NCI-H1105 treated with DMSO at 0.1 percent for 48 hours (cell line): ENCODE measurements at regions not wholly inside any gene's neighbourhood (a gene's known extent, or its start where the extent isn't known, plus 50 kb on each side); places are given as distances from the start of the nearest gene placed in this dataset.

ENCODE experiments used
- DNase-seq: peaks from one replicate; lab custom pipeline; 2025; lab: John Stamatoyannopoulos, UW

DNA sequence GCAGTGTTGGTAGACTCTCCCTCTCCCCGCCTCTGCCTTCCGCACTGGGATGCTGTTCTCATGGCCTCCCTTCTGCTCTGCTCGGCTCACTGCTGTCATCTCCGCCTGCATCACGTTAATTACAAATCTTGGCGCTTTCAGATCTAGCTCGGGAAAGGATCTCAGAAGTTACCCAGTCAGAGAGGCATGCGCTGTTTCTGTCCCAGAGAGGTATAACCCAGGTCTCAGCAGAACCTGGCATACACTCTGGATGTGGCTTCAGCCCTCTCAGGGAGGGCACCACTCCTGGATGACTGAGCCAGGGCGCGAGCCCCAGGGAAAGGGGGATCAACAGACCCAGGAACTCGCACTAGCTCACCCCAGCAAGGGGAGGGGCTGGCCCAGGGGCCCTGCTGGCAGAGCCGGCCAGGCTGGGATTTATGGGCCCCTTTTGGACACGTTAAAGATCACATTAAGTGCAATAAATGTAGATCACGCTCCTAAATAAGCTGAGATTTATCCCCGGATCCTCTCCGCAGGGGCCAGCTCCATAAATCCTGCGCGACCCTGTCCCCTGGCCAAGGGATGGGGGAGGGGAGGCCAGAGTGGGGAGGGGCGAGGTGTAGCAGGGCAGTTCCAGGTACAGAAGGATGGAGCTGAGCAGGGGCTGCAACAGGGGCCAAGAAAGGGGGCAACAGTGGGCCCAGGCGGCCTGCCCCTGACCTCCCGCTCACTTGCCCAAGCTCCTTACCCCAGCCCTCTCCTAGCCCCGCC lies 101.3 kb upstream of the ZBTB40 start:
- no peak for DNase-seq

DNA sequence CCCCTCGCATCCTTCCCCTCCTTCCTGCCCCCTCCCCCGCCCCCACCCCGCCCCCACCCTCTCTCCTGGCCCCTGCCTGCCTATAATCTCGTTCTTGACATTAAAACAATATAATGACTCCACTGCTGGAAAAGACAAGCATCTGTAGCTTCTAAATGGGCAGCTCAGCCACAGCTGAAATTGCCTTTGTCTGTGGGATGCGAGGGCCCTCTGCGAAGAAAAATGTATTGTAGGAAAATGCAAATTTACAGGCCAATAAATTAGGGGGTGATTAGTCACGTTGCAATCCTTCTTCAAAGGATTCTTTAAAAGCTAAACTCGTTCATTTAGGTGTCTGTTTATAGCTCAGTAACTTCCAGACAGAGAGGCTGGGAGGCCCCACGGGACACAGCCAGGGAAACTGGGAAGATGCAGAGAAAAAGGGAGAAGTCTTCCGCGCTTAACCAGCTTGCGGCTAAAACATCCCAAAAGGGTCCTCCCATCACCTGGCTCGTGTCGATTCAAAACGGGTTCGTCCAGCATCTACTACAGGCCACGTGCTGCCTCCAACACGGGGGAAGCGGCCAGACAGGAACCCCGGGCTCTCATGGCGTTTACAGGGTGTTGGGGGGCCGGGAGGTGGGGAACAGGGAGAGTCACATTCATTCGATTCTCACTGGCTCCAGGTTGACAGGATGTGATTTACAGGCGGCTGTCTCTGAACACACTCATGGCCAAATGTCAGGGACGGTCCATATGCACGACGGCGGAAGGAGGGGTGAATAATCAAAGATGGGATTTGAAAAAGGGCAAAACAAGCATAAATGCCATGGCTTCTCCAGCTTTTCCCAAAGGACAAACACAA lies 100.5 kb upstream of the ZBTB40 start:
- DNase-seq, result no peak

DNA sequence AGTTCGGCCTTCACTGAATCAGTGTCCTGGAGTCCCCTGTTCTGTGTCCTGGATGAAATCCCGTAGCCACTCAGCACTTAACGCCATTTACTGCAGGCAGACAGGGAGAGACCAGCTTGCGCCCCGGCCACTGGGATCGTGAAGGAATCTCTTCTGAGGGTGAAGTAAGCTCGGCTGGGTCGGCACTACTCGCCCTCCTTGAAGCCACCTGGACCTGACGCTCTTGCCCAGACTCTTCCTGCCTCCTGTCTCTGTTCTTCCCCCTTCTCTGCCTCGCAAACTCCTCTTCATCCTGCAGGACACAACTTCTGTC lies 99.9 kb upstream of the ZBTB40 start:
- DNase-seq, result no peak

DNA sequence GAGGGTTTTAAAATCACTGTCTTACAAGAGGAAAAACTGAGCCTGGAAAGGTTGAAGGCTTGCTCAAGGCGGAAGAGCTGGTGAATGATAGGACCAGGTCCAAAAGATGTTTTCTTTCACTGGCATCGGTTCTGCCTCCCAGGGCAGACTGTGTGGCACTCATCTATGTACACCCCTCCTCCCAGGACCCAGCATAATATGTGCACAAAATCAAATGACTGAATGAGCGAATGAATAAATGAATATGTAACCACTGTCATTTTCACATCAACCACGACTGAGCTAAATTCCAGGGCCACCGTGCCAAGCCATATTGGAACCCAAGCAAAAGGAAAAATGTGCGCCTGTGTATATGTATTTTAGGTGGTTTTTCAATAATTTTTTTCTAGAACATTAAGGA lies 99.3 kb upstream of the ZBTB40 start:
- no peak for DNase-seq

DNA sequence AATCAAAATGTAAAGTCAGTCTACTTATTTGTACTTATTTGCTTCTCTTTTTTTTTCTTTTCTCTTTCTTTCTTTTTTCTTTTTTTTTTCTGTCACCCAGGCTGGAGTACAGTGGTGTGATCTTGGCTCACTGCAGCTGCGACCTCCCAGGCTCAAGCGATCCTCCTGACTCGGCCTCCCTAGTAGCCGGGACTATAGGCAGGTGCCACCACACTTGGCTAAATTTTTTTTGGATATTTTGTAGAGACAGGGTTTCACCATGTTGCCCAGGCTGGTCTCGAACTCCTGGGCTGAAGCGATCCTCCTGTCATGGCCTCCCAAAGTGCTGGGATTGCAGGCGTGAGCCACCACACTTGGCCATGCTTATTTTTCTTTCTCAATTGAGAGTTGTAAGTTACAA lies 98.8 kb upstream of the ZBTB40 start:
- DNase-seq, result no peak

DNA sequence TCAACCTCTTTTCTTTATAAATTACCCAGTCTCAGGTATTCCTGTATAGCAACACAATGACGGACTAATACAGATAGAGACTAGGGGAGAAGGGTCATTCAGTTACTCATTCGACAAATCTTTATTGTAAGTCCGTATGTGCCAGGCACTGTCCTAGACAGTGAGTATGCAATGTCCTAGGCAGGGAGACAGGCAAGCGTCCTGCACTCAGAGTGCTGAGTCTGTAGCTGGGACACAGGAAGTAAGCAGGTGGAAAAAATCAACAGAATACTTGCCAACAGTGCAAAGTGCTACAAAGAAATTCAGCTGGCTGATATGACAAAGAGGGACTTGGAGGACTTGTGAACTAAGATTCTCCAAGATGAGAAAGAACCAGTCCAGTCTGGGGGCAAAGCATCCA lies 92.2 kb upstream of the ZBTB40 start:
- no peak for DNase-seq

DNA sequence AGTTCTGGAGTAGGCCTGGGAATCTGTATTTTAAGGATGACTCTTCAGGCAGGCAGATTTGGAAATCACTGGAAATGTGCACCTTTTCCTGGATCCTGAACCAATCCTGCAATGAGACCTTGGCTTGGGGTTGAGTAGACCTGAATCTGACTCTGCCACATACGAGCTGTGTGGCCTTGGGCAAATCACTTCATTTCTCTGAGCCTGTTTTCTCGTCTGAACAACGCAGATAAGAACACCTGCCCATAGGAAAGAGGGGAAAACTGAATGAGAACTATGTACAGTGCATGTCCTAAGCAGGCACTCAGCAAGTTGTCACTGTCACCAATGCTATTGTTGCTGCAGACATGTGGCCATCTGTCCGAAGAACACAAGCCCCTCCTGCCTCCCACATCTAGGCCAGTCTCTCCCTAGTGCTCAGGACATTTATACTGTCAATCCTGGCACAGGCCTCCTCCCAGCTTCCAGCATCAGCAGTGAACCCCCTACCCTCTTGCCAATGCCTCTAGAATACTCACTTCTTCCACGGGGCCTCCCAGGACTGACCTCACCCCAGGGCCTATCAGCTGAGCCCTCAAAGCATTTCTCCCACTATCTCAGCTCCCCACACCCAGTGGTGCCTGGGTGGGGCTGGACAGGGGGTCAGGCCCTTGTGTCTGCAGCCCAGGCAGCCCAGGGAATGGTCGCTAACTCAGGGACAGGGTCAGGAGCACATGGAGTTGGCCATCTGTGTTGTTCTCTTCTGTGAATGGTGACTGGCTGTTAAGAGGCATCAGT lies 88.8 kb upstream of the ZBTB40 start:
- DNase-seq, result no peak

DNA sequence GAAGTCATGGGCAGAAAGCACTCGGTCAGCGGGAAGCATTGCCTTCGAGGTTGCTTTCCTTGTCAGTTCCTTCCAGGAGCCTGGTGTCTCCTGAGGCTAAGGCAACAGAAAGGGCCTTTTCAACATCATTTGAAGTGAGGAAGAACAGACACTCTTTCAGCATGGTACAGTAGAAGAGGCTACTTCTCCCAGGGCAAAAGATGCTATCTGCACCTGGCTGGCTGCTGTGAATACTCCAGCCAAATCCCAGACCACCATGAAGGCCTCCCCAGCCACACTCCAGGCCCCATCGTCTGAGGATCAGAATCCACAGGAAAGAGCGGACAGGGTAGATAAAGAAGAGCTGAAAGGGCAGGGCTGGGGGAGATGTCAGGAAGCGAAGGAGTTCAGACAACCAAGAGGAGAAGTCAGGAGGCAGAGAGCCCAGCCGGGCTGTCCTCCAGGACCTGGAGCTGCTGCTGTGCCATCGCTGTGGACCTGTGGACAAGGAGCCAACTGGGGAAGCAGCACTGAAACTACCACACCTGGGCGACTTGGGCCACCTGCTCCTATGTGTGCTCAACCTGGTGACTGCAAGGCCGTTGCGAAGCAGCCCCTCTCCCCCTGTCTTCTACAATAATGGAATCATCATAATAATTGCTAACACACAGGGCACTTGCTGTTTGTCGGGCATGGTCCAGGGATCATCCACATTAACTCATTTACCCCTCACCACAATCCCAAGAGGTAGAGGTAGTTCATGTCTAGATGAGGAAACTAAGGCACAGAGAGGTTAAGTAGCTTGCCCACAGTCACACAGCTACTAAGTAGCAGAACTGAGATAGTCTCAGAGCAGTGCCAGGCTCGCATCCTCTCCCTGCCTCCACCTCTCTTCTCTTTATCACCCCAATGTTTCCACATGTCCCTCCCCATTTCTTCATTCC lies 88.0 kb upstream of the ZBTB40 start:
- no peak for DNase-seq

DNA sequence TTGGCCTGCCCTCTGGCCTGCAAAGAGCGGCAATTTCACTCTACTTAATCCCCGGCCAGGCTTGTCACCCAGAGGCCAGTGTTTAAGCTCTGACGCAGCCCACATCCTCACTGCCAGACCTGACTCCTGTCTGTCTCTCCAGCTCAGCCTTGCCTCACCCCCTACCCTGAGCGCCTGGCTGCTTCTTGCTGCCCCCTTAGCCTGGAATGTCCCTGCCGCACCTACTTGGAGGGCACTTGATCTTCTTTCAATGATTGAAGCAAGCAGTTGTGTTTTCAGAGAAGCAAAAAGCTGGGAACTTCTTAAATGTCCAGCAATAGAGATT lies 87.4 kb upstream of the ZBTB40 start:
- no peak for DNase-seq

DNA sequence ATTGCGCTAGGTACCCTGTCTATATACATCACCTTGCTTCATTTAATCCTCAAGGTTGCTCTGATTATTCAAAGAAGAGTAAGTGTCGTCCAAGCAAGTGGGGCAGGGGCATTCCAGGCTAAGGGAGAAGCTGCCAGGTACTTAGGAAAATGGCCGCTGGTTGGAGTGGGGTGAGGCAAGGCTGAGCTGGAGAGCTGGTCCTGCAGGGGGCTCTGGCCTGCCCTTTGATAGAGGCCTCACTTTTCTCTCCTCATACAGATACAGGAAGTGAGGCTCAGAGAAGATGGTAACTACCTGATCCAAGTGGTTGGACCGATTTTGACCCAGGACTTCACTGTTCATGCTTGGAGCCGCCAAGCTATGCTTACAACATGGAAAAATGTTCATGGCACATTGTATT lies 86.9 kb upstream of the ZBTB40 start:
- DNase-seq, result no peak

DNA sequence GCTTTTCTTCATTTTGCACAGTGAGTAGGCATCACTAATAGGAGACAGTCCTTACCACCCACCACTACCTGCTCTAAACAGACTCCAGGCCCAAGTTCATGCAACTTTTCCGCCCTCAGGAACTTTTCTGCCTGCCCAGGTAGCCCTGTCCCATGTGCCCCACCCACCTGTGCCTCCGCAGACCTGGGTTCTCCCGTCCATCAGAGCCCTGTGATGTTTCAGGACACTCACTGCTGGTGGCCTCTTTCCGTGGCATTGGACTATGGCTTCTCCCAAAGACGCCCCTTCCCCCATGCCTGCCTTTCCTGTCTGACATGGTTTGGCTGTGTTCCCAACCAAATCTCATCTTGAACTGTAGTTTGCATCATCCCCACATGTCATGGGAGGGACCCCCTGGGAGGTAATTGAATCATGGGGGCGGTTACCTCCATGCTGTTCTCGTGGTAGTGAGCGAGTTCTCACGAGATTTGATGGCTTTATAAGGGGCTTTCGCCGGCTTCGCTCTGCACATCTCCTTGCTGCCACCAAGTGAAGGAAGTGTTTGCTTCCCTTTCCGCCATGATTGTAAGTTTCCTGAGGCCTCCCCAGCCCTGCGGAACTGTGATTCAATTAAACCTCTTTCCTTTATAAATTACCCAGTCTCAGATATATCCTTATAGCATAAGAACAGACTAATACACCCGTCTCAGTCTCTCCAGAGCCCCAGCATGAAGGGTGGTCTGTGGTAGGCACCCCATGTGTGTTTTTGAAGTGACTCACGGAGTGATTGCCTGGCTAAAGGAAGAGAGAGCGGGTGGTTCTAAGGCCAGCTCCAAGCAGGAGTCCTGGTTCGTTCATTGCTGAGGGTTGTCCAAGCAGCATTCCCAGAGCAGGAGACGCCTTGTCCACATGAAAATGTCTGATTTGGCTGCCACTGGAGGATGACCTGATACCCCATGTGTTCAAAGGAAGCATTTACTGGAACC lies 86.0 kb upstream of the ZBTB40 start:
- no peak for DNase-seq

DNA sequence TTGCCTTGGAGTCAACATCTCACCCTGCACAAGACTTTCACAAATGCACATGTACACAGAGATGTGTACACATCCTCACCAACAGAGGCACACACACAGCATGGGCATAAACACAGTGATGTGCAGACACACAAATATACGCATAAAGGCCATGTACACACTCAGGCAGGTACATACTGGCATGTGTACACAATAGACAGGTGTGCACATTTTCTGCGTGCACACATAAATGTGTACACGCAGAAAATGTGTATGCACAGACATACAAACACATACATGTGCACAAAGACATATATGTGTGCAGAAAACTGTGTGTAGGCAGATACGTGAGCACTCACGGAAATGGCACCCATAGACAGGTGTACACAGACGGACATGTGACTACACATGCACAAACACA lies 85.3 kb upstream of the ZBTB40 start:
- no peak for DNase-seq

DNA sequence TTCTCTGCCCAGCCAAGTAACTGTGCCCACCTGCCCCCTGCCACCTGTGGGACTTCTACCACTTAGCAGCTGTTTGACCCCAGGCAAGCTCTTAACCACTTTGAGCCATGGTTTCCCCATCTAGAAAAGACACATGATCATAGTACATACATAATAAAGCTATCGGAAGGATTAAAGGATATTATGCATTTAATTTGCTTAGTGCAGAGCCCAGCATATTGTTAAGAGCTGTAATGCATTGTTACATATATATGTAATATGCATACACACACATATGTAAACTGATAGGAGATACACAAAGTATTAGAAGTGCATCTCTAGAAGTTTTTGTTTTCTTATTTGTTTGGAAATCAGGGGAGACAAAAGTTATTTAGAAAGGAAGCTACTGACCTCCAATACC lies 83.5 kb upstream of the ZBTB40 start:
- DNase-seq, result no peak

DNA sequence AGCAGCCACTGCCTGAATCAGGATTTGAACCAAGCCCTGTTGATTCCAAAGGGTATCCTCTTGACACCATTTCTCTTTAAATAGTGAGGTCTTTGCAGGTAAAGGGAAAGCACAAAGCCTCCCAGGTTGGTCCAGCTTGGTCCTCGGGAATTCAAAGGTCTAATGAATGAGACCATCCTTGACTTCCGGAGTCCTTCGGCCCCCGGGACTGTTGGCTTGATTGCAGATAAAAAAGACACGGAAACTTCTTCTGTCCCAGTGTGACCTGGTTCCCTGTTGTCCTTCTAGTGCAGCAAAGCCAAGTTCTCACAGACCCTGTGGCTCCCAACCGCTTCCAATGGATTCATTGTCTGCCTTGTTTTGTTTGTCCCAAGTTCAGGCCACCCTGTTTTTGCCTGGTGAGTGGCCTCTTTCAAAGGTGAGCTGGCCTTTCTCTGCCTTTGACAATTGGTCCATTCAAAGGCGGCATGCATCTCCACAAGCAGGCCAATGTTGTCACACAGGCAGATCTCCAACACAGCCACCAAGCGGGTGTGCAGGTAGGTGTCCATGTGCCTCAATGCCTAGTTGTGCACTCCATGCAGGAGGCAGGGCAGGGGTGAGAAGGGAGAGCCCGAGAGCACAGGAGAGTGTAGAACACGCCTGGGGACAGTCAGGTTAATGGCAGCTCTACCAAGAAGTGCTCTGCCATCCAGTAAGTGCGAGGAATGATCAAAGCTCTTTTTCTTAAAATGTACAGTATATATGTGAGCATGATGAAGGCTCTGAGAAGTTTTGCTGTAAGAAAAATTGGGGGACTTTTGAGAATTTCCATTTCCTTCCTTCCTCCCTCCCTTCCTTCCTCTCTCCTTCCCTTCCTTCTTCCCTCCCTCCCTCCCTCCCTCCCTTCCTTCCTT lies 82.1 kb upstream of the ZBTB40 start:
- no peak for DNase-seq

DNA sequence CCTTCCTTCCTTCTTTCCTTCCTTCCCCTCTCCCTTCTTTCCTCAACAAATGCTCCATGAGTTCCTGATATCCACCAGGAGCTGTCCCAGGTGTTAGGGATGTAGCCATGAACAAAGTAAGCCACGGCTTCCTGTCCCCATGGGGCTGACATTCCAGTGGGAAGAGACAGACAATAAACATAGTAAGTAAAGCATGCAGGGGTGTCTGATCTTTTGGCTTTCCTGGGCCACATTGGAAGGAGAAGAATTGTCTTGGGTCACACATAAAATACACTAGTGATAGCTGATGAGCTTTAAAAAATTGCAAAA lies 81.5 kb upstream of the ZBTB40 start:
- no peak for DNase-seq

DNA sequence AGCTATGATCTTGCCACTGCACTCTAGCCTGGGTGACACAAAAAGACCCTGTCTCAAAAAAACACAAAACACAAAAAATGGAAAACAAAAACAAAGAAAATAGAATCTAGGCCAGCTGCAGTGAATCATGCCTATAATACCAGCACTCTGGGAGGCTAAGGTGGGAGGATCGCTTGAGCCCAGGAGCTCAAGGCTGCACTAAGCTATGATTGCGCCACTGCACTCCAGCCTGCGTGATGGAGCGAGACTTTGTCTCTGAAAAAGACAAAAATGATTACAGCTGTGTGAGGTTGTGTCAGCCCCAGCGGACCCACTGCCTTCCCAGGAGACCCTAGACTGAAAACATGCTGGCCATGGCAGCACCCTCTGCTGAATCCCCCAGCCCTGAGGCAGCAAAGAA lies 80.2 kb upstream of the ZBTB40 start:
- no peak for DNase-seq

DNA sequence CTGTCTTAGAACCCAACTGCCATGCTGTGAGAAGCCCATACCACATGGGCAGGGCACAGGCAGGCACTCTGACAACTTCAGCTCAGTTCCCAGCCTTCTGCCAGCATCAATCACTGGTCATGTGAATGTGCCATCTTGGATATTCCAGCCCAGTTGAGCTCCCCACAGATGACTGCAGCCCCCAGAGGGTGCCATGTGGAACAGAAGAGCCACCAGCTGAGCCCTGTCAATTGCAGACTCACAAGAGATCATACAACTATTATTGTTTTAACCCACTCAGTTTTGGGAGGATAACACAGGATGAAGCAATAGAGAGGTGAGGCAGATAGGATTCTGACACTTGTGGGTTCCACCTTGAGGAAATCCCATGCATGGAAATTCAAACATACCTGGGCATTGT lies 78.4 kb upstream of the ZBTB40 start:
- DNase-seq, result no peak

DNA sequence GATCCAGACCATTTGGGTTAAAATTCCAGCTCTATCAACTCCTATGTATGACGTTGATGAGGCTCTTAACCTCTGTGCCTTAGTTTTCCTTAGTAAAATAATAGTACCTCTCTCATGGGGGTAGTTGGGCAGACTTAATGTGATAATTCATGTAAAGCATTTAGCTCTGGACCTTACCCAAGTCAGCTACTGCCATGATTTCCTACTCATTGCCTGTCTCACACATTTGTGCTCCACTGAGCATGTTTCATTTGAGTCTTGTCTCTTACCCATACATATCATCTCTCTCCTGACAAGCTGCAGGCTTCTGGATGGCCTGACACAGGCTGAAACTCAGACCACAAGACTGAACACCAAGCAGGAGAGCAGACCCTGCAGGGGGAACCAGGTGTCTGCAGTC lies 77.7 kb upstream of the ZBTB40 start:
- no peak for DNase-seq

DNA sequence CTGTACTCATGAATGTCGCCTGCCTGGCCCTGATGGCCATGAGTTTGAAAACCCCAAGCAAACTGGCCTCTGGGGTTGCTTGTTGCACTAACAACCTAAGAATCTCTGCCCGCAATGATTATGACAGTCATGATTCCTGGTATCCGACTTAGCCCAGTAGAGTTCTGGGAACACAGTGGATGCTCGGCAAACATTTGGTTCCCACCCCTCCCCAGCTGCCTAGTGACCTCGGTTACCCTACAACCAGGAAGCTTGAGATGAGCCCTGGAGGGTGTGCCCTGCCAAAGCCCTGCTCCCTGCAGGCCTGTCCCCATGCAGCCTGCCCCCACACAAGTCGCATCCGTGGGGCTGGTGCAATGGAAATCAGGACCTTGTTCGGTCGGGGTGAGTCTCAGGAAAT lies 76.0 kb upstream of the ZBTB40 start:
- DNase-seq, result no peak

DNA sequence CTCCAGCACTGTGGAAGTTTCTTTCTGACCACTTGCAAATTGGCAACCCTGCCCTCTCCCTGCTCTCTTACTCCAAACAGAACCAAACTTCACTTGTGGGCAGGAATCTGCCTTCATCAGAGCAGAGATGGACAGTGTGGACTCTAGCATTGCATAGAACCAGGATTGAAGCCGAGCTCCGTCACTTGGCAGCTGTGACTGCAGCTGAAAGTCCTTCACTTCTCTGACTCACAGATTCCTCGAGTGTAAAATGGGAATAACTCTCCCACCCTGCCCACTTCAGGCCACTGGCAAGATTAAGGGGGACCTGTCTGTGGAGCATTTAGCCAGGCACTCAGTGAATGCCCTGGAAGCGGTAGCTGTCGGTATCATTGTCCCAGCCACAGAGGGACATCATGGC lies 75.7 kb upstream of the ZBTB40 start:
- DNase-seq, result no peak
